CMK (cell line): ENCODE measurements at regions not wholly inside any gene's neighbourhood (a gene's known extent, or its start where the extent isn't known, plus 50 kb on each side); places are given as distances from the start of the nearest gene placed in this dataset.

Experiments
- DNase-seq: peaks from one replicate; pipeline ENCODE4 v3.0.0-alpha.2; 2010; ENCODE audit warnings: low read depth

DNA sequence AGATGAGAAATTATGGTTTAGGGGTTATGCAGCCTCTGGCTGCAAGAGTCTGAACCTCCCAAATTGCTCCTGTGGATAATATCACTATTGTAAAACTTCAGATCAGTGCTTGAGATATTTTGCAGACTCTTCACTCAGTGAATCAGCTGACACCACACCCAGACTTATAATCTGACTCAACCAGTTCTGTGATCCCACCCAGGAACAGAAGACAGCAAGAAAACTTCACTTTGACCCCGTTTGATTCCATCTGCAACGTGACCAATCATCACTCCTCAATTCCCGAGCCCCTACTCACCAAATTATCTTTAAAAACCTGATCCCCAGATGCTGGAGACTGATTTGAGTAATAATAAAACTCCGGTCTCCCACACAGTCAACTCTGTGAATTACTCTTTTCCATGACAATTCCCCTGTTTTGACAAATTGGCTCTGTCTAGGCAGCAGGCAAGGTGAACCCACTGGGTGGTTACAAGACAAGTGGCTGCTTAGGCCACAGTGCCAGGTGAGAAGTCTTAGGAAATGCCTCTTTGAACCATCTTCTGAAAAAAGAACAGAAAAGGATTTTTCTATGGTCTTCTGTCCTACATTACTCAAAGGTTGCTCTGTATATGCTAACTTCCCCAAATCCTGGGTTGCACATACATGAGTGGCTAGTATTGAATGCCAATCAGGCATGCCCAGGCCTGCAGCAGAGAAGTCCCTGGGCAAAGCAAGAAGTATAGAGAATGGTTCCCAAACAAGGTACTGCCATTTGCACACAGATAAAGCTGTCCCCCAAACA is 588.0 kb downstream of the PRELID2 start:
- DNase-seq = no peak

DNA sequence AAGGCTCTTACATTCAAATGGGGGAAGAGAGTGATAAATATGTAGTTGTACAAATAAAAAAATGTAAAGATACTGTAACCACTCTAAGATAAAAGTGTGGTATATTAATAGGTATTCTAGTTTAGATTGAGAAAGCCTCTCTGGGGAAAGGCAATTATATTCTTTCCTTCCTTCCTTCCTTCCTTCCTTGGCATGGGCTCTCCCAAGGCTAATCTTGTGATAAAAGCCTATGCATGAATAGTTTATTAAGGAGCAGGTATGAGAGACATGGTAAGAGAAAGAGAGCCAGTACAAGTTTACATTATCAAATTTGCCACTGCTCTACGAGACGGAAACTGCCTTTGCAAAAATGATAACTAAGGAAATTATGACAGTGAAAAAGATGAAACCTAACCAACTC is 588.8 kb downstream of the PRELID2 start:
- DNase-seq = no peak

DNA sequence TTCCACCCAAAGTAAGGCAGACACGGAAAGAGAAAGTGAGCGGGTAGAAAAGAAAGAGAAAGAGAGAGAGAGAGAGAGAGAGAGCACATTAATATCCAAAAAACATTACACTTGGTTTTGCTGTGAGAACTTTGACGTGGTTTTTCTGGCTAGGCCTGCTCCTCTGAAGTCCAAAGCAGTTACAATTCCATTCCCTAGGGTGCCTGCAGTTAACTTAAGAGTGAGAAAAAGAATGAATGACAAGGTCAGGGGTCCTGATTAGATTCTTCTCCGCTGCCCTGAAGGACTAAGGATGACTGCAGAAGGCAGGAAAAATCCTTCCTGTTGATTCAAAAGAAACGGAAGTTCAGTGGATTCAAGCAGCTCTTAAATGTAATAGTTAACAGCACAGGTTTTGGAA is 589.8 kb downstream of the PRELID2 start:
- DNase-seq = no peak

DNA sequence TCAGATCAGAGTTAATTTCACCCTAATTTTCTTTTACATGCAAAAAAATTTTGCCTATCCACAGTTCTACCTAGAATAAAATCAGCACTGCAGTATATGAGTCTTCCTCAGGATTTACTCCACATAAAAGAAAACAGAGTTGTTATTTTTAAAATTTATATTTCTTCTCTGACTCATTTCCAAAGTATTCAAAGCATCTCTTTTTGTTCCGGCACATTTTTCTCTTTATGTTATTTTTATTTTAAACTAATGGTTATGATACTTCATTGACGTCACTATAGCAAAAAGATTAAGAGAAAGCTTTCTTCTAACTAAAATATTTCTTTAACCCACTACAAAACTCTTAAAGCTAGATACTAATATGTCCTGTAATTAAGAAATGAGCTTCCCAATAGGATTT is 590.4 kb downstream of the PRELID2 start:
- DNase-seq = no peak

DNA sequence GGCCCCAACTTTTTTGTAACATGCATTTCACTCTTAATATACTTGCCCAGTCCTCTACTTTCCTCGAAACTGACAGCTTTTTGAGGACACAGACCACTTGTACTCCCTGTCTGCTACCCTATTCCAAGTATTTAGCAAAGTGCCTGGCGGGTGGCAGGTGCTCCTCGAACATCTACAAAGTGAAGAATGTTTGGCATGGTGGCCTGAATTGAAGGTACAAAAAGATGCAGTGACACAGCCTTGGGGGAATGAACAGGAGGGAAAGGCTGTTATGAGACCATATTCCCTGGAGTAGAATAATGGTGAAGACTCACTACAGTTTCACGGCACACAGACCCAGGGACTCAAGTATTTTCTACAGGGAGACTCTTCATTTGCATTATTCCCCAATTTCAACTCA is 590.9 kb downstream of the PRELID2 start:
- DNase-seq = no peak

DNA sequence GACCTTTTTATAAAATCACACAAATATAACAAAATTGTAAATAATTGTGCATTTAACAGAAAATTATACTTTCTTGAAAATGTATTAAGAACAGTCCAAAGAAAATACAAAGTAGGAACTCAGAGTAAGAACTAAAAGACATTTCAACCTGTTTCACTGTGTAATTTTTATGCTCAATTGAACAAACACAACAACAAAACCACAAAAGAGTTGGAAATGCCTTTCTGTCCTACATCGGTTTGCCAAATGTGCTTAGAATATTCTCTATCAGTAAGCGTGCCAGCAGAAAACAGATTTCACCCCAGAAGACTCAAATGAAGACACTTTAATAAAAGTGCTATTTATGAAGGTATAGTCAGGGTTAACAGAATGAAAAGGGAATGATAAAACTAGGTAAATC is 592.1 kb downstream of the PRELID2 start:
- DNase-seq = no peak

DNA sequence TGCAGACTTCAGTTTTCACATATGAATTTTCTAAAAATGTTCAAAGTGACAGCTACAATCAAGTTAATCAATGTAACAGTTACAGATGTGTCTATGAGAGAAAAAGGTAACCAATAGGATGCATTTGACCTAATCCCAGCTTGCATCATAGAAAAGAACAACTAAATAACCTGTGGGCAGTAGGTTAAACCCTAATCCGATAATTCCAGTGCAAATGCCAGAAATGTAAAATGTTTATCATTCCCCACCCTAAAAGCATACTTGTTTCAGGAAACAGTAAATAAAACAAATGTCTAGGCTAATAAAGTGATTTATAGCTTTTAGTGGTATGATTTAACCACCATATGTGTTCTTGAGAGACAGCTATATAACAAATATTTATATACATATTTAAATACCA is 592.6 kb downstream of the PRELID2 start:
- no peak for DNase-seq

DNA sequence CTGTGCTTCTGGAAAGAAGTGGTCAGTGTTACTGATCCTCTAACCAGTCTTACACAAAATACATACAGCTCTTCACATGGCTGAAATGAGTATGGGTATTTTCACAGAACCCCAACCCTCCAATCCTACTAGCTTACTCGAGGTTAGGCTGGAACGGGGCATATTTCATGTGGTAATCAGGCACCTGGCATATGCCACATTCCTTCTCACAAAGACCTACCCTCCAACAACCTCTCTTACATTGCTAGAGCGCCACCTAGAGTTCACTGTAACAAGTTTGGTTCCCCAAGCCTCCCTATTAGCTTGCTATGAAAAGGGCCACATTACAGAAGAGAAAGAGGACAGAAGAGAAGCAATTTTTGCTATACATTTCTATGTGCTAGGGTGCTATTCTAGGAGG is 597.3 kb downstream of the PRELID2 start:
- peak; percentile 9 for DNase-seq

DNA sequence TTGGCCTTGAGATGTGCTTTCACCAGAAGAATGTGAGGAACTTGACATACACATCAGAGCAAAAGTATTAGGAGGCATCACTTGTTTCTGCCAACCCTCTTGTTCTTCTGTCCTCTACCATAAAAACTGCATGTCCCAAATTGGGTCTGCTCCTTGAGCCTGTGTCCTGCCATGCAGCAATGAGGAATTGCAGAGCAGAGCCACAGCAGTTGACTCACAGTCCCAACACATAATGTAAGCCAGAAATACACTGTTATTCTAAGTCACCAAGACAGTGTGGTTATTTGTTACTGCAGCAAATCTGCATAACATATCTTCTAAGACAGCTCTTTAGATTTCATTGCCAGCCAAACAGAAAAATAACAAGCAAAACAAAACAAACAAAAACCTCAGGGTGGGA is 598.2 kb downstream of the PRELID2 start:
- no peak for DNase-seq

DNA sequence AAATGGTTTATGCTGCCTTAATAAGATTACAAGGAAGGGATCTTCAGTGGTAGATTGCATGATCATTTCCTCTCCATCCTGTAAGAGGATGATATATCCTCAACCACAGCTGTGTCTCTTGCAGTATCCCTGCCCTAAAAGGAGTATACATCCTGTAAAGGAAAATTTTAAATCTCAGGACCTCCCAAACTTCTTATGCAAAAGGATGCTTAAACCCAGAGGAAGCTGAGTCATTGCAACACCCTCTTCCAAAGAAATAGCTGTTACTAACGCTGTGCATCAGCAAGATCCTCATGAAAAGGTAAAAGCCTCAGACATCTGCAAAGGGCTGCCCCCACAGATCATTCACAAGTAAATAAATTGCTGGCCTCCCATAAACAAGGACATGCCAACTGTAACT is 599.0 kb downstream of the PRELID2 start:
- DNase-seq = no peak

DNA sequence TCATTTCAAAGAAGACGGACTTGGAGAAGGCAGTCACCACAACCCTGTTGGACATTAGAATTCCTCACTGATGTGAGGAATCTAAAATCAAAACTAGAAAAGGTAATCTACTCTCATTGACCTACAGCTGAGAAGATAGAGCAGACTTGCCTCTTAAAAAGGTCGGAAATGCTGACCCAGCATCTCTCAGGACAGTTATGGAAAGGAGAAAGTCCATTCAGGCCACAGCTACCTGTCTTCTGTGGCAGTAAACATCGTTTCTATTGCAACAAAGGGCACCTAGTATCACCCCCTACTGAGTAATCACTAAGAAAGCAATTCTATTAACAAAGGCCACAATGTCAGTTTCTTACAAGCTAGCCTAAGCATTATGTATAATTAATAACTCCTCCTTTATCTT is 601.7 kb downstream of the PRELID2 start:
- DNase-seq = no peak

DNA sequence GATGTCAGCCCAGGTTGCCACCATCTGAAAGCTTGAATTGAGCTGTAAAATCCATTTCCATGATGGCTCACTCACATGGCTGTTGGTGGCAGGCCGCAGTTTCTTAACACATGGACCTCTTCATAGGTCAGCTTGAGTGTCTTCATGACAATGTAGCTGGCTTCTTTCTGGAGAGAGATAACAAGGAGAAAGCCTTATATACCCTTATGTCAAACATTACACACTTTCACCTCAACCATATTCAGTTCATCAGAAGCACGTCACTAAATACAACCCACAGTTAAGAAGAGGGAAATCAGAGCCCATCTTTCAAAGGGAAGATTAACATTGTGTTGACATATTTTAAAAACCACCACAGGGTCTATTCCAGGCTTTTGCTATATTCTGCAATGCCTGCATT is 604.4 kb downstream of the PRELID2 start:
- no peak for DNase-seq

DNA sequence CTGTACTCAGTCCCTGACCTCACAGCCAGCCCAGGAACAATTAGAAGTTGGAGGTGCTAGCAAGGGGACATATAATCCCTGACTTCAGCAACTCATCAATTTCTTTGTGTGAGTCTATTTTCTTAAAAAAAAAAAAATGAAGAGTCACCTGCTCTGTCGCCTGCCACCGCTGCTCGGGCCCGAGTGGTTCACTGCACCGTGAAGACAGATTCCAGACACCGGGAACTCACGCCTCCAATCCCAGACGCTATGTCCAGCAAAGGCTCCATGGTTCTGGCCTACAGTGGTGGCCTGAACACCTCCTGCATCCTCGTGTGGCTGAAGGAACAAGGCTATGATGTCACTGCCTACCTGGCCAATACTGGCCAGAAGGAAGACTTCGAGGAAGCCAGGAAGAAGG is 606.6 kb downstream of the PRELID2 start:
- DNase-seq = no peak

DNA sequence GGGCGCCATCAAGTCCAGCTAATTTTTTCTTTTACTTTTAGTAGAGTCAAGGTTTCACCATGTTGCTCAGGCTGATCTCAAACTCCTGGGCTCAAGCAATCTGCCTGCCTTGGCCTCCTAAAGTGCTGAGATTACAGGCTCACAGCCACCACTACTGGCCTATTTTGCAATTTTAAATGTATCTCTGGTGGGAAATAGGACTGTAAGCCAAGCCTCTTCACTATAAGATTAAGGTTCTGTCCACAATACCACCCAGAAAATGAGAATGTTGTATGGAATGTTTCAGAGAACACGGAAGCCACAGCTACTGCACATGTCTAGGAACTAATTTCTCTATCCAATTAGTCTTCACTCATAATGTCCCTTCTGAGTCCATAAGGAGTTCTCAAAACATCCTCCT is 607.3 kb downstream of the PRELID2 start:
- no peak for DNase-seq

DNA sequence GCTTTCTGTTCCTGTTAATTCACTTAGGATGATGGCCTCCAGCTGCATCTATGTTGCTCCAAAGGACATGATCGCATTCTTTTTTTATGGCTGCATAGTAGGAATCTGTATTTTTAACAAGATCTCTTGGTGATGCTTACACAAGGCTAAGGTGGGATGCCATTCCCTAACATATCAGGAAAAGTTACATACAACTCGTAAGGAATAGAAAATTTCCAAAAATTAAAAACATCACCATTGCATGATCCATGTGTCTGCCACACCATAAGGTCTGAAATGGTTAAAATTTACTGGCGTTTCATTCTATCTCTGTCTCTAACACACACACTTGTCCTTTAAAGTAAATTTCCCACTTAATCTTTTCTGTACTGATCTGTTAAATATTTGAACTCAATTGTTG is 608.4 kb downstream of the PRELID2 start:
- DNase-seq = no peak

DNA sequence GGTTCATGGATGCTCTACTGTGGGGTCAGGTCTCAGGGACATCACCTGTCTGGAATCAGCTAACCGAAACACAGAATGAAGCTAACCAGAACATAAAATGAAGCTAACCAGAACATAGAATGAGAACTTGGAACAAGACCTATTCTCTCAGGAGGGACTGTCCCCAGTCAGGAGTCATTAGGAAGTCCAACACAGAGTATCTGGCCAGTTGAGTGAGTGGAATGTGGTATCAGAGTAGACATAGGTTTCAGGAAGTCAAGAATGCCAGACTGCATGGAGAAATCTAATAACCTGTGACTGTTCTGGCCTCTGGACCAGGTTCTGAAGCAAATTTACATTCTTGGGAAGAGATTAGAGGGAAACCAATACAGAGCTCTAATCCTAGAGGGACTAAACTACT is 609.6 kb downstream of the PRELID2 start:
- DNase-seq = no peak

DNA sequence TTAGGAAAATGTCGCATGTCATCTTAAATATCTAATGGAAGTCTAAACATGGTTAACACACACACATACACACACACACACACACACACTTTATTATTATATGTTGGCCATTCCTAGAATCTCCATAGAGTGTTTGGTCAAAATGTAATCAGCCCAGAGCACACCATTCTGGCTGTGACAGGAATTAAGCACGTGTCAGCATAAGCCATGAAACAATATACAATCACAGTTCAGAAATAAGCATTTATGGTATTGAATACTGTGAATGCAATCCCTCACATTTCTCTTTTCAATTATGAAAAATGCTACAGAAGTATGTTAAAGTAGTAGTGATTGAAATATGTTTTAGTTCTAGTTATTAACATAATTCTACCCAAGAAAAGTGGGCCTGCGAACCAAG is 611.6 kb downstream of the PRELID2 start:
- no peak for DNase-seq

DNA sequence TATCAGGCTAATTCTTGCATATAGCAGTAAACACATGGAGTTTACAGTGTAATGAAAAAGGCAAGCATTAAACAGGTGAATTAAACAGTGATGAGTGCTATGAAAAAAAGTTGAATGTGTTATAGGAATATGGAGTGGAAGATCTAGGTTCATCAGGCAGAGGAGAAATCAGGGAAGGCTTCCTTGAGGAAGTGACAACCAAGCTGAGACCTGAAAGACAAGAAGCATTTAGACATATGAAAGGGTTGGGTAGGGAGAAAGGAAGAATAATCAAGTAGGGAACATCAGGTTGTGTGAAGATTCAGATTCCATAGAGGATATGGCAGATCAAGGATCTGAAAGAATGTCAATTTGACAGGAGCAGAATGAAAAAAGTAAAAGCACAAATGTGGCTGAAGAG is 612.5 kb downstream of the PRELID2 start:
- no peak for DNase-seq

DNA sequence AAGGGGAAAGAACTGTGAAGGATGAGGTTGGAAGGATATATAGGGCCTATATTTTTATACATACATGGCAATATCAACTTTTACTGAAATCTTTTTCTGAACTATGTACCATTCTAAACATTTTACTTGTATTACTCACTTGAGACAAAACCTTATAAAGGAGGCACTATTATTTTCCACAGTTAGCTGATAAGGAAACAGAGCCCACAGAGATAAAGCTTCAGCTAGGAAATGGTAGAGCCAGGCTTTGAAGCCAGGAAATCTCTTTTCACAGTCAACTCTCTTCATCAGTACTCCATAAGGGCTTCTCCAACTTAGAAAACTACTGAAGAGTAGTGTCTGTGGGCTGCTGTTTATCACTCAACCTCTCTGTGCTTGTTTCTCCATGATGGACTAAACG is 613.7 kb downstream of the PRELID2 start:
- DNase-seq = no peak

DNA sequence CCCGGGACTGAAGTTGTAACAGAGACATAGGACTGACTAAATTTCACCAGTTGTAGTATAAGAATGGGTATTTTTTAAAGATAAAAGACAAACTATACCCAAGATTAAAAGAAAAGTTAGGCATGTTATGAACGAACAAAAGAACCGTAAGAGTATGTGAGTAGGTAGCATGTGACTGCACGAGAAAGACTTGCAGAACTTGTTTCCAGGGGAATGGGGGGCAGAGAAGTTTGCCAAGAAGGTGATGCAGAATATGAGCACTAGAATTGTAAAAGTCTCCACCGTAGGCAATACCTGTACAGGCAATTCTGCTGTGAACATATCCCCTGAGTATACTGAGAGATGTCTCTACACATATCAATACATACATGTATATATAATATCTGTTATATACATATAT is 614.7 kb downstream of the PRELID2 start:
- DNase-seq = no peak

DNA sequence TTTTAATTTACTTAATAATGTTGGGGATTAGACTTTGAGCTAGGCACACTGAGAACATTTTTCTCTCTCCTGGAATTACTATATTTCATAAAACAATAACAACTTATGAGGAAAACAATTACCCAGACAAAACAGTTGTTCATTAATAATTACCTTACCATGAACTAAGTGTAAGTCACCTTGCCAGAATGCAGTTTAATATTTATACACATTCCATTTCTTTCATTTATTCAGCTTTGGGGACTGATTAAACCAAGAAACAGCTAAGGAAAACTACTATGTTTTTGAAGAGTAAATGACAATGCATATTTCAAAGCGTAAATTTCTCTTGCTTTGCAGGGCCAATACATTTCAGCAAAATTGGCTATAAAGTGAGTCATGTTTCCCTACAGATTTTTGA is 616.2 kb downstream of the PRELID2 start:
- no peak for DNase-seq

DNA sequence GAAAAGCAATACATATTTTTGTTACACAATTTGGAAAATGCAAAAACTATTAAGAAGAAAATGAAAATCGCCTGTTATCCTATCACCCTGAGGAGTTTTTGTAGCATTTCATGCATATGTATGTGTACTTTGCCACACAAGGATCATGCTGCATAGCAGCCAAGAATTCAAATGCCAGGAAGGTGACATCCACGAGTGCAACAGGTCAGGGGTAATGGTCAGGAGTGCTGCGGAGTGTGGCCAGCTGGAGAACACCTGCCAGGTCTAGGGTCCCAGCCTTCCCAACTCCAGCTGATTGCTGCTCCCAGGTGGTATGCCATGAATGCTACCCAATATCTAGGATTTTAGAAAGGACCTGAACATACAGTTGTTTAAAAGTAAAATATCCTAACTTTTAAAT is 617.1 kb downstream of the PRELID2 start:
- no peak for DNase-seq

DNA sequence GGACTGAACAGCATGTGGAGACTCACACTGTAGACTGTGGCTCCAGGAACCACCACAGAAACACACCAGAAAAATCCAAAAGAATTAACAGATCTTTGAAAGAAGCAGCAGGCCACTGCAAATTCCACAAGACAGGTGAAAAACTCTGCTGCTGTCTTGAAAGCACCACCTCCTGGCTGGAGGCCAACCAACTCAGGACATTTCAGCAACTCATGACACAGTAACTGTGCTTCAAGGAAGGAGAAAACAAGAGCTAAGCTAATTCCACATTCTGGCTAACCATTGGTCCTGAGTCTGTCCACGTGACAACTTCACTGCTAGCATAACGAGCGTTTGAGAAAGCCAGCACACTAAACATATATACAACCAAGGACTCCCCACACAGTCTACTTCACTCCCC is 625.1 kb downstream of the PRELID2 start:
- no peak for DNase-seq

DNA sequence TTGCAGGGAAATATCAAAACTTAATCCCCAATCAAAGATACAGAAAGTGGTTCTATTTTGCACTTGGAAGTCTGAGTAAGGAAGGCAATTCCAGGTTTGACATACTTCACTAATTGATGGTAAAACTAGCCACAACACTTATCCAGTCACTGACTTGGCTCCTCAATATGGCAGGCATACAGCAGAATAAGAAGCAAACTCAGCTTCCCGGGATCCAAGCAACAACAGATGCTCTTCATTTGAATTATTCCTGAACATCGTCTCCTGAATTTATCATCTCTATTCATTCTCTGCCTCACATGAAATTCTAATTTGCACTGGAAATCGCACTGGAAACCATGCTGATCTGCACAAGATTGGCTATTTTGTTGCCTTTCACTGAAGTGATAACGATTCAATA is 629.6 kb downstream of the PRELID2 start:
- no peak for DNase-seq

DNA sequence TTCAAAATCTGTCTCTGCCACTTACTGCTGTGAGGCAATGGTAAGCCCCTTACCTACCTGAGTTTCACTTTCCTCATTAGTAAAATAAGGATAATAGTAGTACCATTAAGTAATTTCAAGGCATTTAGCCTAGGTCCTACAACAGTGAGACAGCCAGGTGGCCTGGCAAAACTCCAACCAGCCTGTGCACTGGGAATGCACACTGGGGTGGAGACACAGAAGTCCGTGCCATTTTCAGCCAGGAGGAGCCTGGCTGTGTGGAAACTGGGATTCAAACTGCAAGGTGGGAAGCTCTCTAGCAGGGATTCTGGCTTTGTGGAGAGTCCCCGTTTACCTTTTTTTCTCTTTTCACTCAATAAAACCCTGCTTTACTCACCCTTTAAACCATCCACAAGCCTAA is 630.4 kb downstream of the PRELID2 start:
- DNase-seq = no peak
